Prostate gland (tissue), 2 donors: ENCODE measurements at regions not wholly inside any gene's neighbourhood (a gene's known extent, or its start where the extent isn't known, plus 50 kb on each side); places are given as distances from the start of the nearest gene placed in this dataset.
"Not testable (repeated sequence)": the region's sequence is repeated elsewhere in the genome, so short reads cannot be mapped to it uniquely, and the experiment has no call there.

Experiments used
- POLR2A ChIP-seq: fragments of 450-650 bp; IDR thresholded peaks from one replicate; pipeline ENCODE4 v1.6.1; 2016; ENCODE audit warnings: antibody characterized with exemption, mild to moderate bottlenecking
- POLR2AphosphoS5 ChIP-seq: sonication (generic); formaldehyde crosslinking; IDR thresholded peaks from one replicate; pipeline ENCODE4 v1.6.1; 2017; ENCODE audit warnings: antibody characterized with exemption
- TF ChIP-seq, protein P1 (sequence below), 4 experiments: fragments of 200-600 bp in 2 of 4; fragments of 450-650 bp in 2 of 4; sonication (generic) in 2 of 4; IDR thresholded peaks; 1 replicate in 3 of 4; 2 replicates in 1 of 4; pipeline ENCODE4 v1.5.1; 2016 to 2019; ENCODE audit warnings: antibody characterized with exemption in 4 of 4, mild to moderate bottlenecking in 2 of 4, moderate library complexity in 2 of 4

- TF ChIP-seq, protein P1, sequence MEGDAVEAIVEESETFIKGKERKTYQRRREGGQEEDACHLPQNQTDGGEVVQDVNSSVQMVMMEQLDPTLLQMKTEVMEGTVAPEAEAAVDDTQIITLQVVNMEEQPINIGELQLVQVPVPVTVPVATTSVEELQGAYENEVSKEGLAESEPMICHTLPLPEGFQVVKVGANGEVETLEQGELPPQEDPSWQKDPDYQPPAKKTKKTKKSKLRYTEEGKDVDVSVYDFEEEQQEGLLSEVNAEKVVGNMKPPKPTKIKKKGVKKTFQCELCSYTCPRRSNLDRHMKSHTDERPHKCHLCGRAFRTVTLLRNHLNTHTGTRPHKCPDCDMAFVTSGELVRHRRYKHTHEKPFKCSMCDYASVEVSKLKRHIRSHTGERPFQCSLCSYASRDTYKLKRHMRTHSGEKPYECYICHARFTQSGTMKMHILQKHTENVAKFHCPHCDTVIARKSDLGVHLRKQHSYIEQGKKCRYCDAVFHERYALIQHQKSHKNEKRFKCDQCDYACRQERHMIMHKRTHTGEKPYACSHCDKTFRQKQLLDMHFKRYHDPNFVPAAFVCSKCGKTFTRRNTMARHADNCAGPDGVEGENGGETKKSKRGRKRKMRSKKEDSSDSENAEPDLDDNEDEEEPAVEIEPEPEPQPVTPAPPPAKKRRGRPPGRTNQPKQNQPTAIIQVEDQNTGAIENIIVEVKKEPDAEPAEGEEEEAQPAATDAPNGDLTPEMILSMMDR (IDR thresholded peaks at IDR 0.05), result not testable (repeated sequence)
- not testable (repeated sequence) for TF ChIP-seq POLR2A, POLR2AphosphoS5
Measured at GRCh38 chr17:31717251-31717650, 141.8 kb downstream of the COPRS start.
